GM18511 (cell line): ENCODE measurements at regions not wholly inside any gene's neighbourhood (a gene's known extent, or its start where the extent isn't known, plus 50 kb on each side); places are given as distances from the start of the nearest gene placed in this dataset.

ENCODE experiments used
- ATAC-seq: cut with Tn5 transposase; IDR thresholded peaks from one replicate; pipeline ENCODE4 v1.9.1; 2021; ENCODE audit warnings: mild to moderate bottlenecking, moderate library complexity; ENCODE audit not compliant: unreplicated experiment

DNA sequence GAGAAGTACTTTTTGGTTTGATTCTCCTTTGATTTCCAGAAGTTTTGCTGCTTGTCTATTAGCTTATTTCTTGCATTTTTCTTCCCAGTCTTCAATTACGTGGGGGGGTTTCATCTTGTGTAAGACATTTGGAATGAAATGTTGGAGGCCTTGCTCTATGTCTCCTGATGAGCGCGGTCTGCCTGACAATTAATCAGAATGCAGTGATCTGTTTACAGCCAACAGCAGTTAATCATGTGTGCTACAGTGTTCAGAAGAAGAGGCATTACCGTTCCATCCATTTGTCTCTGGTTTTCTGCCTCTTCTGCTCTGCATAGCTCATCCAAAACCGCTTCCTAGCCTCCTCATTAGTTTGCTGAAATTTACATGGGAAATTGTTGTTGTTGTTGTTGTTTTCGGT lies 134.4 kb upstream of the ST6GAL2 start:
- no peak for ATAC-seq

GRCh38 chr2:107024269-107024668 lies 138.3 kb upstream of the ST6GAL2 start:
- ATAC-seq = no peak

DNA sequence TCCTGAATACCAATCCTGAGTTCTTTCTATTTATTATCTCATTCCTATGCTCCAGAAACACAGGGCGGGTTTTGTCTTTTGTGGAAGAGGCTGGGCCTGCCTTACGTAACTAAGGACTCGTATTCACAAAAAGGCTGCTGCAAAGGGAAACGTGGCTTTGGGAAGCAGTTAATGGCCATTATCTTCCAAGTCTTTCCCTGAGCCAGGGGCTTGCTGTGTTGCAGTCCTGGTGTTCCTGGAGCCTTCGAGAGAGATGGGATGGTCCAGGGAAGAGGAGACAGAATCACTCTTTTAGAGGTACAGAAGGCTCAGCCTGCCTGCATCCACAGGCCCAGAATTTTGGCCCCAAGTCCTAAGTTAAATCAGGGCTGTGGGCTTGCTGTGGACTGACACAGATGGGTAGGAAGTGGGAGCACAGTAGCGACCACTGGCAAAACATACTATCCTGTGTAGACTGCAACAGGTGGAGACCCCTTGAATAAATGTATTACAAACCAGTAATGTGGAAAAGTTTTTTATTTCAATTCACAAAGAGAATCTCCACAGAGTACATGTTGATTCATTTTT lies 139.4 kb upstream of the ST6GAL2 start:
- ATAC-seq = no peak

DNA sequence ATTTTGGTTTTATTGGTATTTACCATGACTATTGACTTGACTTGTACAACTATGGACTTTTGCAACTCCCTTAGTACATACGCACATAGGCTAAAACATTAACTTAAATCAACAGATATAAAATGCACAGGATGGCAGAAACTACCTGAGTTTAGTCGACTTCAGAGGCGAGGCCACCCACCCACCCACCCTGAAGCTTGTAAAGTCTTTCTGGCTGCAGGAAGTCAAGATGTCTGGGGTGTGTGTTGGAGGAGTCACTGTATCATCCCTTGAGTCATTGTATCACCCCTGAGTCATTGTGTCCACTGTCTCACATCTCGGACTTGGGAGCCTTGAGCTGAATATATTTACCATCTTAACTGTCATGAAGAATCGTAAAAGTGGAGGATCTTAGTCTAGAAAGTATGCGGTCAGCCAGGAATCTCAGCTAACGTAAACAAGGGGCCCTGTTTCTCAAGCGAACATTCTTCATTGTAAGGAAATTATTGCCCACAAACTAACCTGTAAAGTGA lies 140.0 kb upstream of the ST6GAL2 start:
- ATAC-seq = no peak

DNA sequence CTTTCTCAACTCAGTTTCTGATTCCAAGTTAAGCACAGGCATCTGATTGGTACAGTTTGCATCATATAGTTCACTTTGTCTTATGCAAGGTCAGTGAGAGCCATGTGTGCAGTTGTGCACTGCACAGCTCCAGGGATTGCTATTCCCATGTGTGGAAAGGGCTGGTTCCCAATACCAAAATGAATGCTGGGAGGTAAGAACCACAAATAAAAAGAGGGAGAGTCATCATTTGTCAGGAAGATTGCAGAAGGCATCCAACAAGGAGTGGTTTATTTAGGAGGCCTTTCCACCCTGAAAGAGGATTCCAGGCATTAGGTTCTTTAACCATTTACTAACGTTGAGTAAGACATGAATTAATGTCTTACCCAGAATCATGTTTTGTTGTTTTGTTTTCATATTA lies 141.2 kb upstream of the ST6GAL2 start:
- no peak for ATAC-seq

GRCh38 chr2:107027810-107028209 lies 141.8 kb upstream of the ST6GAL2 start:
- no peak for ATAC-seq

DNA sequence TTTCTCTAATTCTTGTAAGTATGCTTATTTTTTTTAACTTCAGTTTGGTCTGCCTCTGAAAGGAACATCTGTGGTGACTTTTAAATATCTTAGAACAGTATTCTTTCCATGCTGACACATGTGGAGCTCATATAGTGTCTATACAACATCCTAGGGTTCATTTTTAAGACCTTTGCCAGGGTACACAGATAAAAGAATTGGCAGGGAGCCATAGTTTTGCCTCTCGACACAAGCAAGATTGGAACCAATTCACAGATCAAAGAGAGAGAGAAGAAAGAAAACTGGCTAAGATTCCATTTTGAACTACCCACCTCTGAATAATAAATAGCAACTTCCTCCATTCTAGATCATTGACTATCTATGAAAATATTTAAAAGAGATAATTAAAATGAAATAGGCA lies 142.7 kb upstream of the ST6GAL2 start:
- ATAC-seq = no peak

- no peak for ATAC-seq
These were observed 150.3 kb upstream of the ST6GAL2 start for GRCh38 chr2:107036293-107036692.

GRCh38 chr2:107062173-107062572 lies 176.2 kb upstream of the ST6GAL2 start:
- ATAC-seq = no peak

DNA sequence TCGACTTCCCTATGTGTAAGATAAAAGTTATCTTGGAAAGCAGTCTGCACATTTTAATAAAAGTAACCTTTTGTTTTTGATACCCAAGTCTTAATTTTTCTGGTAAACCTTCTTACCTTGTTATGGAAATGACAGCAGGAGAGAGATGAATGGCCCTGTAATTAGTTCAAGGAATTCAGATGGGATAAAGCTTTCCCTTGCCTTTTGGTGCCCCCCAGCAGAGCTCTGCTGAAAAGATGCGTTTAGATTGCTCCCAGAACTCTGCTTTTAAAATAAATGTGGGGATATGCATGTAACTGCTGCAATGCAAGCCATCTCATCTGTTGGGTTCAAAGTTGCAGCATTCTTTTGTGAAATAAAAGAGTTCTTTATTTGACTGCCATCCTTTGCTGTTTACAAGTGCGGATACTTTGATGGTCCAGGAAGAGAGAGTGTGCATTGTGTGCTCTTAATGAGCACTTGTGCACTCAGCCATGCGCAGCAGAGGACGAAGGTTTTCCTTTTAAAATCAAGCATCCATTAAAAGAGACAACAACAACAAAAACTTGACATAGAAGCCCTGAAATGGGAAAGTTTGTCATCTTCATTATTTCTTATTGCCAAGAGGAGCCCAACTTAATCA lies 176.7 kb upstream of the ST6GAL2 start:
- no peak for ATAC-seq

- ATAC-seq = no peak
These were observed 177.3 kb upstream of the ST6GAL2 start for GRCh38 chr2:107063228-107063627.

DNA sequence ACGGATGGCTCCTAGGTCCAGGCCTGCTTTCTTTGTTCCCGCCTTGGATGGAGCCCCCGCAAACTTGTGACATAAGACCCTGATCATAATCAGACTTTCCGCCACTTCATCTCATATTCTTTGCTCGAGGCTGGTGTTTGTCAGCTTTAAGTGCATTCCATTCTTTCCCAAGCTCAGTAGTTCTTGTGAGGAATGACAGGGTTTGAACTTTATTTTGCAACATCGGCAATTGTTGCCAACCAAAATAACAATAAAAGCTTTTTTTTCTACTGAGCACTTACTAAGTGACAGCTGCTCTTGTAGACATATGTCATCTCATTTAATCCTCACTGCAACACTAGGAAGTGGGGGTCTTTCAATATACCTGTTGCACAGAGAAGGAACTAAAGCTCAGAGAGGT lies 178.8 kb upstream of the ST6GAL2 start:
- no peak for ATAC-seq

- ATAC-seq = no peak
These were observed 182.3 kb upstream of the ST6GAL2 start for GRCh38 chr2:107068069-107068916.

- no peak for ATAC-seq
These were observed 183.9 kb upstream of the ST6GAL2 start for GRCh38 chr2:107069890-107070289.

DNA sequence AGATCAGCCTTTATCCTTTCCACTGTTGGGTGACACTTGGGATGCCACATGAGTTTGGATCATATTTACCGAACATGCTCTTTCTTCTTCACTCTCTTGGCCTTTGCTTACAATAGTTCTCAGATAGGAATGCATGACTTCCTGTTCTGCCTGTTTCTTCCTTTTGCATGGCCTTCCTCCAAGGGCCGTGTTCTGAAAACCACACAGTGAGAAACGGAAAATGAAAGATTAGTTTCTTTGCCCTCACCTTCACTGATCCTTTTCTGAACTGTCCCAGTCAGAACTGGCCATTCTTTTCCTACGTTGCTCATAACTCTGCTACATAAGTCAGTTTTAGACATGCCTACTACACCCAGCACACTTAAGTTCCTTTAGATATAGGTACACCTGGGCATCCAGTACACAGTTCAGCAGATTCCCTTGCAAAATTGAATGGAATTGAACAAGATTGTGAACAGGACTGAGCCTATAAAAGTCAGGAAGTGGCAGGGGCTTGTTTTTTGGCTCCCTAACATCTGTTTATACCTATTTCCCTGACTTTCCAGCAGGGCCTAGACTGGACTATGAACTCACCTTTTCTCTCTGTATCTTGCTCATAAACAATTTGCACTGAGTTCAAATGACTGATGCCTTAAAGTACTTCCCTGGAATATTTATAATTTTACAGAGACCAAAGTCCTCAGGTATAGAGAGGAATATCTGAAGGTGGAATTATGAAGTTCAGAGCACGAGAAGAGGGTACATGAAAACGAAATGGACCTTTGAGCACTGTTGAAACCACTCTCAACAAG lies 186.4 kb upstream of the ST6GAL2 start:
- ATAC-seq = peak; percentile 46

DNA sequence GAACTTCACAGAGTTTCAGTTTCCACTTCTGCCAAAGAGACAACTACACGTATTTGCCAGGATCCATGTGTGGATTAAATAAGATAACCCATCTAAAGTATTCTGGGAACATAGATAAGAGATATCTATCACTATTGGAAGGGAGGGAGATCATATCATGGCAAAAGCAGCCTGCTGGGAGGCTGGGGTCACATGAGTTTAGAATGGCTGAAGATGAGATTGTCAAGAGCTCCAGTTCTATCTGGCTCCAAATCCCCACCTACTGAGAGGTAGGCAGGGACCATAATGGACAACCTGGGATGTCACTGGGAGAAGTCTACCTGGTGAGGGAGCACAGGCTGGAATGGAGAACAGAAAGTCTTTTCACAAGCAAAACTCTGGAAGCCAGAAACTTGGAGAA lies 192.6 kb upstream of the ST6GAL2 start:
- ATAC-seq = no peak

GRCh38 chr2:107086497-107086896 lies 200.5 kb upstream of the ST6GAL2 start:
- no peak for ATAC-seq

DNA sequence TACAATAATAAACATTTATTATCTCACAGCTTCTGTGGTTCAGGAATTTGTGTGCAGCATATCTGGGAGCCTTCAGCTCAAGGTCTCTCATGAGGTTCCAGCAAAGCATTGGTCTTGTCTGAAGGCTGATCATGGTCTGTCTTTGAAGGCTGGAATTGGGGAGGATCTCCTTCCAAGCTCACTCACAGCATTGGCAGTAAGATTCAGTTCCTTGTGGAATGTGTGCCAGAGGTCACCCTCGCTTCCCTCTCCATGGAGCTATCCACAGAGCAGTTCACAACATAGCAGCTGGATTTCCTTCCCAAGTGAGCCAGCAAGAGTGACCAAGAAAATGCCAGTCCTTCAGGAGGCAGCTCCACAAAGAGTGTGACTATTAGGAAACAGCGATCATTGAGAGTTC lies 202.2 kb upstream of the ST6GAL2 start:
- ATAC-seq = no peak

- no peak for ATAC-seq
These were observed 205.3 kb upstream of the ST6GAL2 start for GRCh38 chr2:107091163-107091864.

- no peak for ATAC-seq
These were observed 207.5 kb upstream of the ST6GAL2 start for GRCh38 chr2:107093426-107093957.
